ENCODE measurements at regions not wholly inside any gene's neighbourhood (a gene's known extent, or its start where the extent isn't known, plus 50 kb on each side); places are given as distances from the start of the nearest gene placed in this dataset.
A peak's percentile ranks its signal among the peaks of the same experiment; 100 is the strongest.

GRCh38 chr4:20302336-20302735 is 50.6 kb downstream of the SLIT2 start:
- no peak for DNase-seq (ENCODE audit: low spot score)

- no peak for DNase-seq (ENCODE audit: low spot score)
Measured at GRCh38 chr4:20305976-20306375, 54.3 kb downstream of the SLIT2 start.

GRCh38 chr4:20311856-20312255 is 60.2 kb downstream of the SLIT2 start:
- DNase-seq (ENCODE audit: low spot score) = no peak

DNA sequence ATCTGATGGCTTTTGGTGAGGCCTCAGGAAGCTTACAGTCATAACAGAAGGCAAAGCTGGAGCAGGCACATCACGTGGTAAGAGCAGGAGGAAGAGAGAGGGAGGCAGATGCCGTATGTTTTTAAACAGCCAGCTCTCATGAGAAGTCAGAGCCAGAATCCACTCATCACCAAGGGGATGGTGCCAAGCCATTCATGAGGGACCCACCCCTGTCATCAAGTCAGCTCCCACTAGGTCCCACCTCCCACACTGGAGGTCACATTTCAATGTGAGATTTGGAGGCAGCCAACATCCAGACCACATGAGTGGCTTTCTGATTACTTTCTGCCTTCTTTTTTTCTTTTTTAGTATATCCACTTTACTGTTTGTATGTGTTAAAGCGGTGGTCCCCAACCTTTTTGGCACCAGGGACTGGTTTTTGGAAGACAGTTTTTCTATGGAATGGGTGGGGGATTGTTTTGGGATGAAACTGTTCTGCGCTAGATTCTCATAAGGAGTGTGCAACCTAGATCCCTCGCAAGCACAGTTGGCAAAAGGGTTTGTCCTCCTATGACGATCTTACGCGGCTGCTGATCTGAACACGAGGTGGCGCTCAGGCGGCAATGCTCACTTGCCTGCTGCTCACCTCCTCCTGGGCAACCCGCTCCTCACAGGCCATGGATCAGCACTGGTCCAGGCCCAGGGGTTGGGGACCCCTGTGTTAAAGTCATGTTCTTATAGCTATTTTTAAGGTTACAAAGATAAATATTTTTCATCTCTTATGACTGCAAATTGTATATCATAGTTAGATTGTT is 61.7 kb downstream of the SLIT2 start:
- DNase-seq (ENCODE audit: low spot score) = no peak

- DNase-seq (ENCODE audit: low spot score) = no peak
Measured at GRCh38 chr4:20317424-20317985, 65.8 kb downstream of the SLIT2 start.

DNA sequence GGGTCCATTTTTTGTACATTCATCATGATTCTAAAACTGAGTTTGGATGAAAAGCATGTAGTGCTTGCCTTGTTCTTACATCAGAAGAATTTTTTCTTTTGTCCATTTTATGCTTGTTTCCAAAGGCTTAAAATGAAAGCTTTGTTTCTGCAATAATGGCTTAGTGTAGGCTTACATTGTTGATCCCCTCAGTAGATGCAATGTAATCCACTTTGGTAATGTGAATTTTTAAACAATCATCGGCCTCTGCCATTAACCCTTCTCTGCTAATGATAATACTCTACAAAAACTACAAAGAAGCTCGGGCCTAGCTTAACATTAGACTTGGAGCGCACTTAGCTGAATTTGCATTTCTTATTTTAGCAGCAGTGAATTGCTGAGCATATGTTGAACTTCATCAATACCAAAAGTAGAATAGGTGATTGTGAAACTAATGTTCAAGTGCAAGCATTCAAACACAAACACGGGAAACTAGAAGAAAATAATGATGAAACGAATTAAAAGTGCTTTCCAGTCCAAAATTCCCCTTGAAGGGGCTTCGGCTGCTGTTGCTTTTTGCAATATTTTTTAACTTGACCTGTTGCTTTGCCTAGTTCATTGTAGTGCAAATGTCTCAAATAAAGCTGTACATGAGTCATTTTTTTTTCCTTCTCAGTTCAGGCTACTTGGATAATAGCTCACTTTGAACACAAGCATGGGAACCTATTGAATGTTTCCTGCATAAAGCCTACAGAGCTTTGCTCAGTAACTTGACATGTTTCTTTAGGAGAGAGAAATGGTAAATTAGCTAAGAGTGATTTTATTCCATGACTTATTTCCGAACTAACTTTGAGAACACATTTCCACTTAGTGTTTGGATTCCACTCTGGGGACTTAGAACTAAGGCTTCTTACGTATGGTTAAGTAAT is 66.5 kb downstream of the SLIT2 start:
- no peak for DNase-seq (ENCODE audit: low spot score)

DNA sequence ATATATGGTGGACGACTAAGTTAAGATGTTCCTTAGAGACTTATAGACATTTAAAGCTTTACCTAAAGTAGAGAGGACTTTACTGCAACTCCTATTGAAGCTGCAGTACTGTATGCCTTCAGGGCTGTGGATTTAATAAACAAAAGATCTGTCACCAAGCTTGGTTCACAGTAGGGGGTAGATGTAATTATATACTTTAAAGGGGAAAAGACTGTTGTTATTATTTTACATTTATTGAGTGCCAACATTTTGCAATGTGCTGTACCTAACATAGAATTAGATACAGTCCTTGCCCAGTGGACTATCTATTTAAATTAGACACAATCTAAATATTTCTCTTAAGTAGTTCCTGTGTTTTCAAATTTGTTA is 67.2 kb downstream of the SLIT2 start:
- DNase-seq (ENCODE audit: low spot score) = no peak

DNA sequence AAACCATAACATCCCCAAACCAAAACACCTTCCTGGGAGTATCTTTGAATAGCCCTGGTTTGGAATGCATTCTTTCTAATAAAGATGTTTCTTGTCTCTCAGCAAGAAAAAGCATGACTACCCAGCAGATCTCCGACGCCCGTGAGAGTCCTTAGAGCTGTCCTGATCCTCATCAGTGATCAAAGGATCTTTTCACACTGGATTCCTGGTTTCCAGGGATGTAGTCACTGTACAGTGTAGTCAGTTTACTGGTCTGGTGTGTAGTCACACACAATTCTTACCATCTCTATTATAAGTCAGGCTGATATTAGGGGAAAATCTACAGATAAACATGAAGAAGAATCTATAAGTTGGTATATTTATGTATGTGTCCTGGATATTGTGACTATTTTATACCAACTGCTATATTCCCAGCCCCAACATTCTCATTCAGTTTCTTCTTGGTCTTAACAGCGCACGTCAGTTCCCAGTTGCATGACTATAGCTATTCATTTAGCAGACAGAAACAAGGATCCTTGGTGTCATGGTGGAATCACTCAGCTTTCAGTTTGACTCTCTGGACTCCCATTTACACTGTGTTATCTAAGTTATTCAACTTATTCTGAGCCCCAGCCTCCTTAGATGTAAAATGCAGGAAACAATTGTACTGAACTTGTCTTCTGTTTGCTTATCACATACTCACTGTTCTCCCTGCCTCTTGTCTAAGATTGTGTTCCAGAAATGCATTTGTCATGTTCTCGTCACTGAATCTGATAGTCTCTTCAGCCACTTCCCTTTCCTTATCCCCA is 68.3 kb downstream of the SLIT2 start:
- DNase-seq (ENCODE audit: low spot score) = no peak

GRCh38 chr4:20323991-20324390 is 72.3 kb downstream of the SLIT2 start:
- DNase-seq (ENCODE audit: low spot score) = no peak

- DNase-seq (ENCODE audit: low spot score) = no peak
Measured at GRCh38 chr4:20326460-20326859, 74.8 kb downstream of the SLIT2 start.

GRCh38 chr4:20326977-20327376 is 75.3 kb downstream of the SLIT2 start:
- DNase-seq (ENCODE audit: low spot score) = no peak

GRCh38 chr4:20327808-20328207 is 76.1 kb downstream of the SLIT2 start:
- DNase-seq (ENCODE audit: low spot score) = no peak

DNA sequence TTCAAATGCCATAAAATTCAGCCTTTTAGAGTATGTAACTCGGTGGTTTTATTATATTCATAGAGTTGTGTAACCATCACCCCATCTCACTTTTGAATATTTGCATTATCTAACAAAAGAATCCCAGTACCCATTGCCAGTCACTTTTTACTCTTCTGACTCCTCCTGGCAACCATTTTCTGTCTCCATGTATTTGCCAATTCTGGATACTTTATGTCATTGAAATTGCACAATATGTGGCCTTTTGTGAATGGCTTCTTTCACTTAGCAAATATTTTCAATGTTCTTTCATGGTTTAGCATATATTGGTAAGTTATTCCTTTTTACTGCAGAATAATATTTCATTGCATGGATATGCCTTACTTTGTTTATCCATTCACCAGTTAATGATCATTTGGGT is 79.9 kb downstream of the SLIT2 start:
- DNase-seq (ENCODE audit: low spot score) = no peak

GRCh38 chr4:20333141-20333715 is 81.5 kb downstream of the SLIT2 start:
- no peak for DNase-seq (ENCODE audit: low spot score)

- DNase-seq (ENCODE audit: low spot score) = peak; percentile 53
Measured at GRCh38 chr4:20337261-20337664, 85.6 kb downstream of the SLIT2 start.

DNA sequence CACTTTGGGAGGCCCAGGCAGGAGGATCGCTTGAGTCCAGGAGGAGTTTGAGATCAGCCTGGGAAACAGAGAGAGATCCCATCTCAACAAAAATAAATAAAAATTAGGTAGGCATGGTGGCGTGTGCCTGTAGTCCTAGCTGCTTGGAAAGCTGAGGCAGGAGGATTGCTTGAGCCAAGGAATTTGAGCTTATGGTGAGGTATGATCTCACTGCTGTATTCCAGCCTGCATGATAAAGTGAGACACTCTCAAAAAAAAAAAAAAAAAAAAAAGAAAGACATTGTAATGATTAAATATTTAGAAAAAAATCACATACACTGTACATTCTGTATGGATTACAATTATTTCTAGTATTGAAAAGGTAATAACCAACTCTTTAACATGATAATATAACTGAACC is 87.1 kb downstream of the SLIT2 start:
- DNase-seq (ENCODE audit: low spot score) = no peak

DNA sequence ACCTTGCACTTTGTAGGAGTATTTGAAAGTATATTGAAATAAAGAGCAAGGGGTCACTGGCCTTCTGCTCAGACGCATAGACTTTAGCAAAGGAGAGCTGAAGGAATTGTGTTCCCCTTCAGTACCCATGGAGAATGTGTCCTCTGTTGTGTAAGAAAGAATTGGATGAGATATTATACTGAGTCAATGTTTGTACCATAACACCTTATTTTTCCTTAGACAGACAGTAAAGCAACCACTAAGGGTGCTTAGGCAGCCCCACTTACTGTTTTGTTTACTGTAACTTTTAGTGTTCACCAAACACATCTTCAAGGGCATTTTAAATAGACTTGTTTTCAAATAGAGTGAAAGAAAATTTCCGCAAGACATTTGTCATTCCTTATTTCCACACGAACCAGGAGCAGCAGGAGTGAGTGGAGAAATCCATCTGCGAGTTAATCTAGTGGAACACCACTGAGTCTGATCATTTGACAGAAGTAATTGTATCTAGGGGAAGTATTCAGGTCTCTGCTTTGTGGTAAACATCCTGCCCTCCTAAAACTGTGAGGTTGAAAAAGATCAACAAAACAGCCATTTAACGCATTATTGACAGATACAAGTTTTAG is 89.5 kb downstream of the SLIT2 start:
- DNase-seq (ENCODE audit: low spot score) = no peak

DNA sequence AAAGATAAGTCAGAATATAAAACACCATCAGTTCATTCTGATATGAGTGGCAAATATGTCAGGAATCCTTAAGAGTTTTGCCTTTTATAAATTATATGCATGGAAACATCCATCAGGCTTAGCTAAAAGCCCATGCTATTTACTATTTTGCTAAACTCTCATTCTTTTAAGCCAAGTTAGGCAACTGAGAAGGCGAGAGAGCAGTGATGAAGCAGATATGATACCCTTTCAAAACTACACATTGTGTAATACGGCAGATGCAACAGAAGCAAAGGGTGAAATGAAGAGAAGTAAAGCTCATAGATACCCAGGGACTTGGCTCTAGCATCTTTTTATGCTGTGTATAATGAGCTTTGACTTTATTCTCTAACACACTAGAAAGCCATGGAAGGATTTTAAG is 95.8 kb downstream of the SLIT2 start:
- DNase-seq (ENCODE audit: low spot score) = no peak

DNA sequence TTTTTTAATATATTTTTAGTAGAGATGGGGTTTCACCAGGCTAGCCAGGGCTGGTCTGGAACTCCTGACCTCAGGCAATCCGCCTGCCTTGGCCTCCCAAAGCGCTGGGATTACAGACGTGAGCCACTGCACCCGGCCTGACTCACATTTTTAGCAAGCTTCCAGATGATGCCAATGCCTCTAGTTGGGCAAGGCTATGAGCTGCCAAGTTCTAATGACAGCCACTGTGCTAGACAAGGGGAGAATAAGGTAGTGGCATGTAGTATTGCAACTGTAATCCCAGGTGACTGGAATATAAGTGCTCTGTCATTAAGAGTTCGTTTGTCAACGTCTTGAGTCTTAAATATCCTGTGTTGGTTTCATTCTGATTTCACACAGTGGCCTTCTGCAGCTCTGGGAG is 96.7 kb downstream of the SLIT2 start:
- no peak for DNase-seq (ENCODE audit: low spot score)

DNA sequence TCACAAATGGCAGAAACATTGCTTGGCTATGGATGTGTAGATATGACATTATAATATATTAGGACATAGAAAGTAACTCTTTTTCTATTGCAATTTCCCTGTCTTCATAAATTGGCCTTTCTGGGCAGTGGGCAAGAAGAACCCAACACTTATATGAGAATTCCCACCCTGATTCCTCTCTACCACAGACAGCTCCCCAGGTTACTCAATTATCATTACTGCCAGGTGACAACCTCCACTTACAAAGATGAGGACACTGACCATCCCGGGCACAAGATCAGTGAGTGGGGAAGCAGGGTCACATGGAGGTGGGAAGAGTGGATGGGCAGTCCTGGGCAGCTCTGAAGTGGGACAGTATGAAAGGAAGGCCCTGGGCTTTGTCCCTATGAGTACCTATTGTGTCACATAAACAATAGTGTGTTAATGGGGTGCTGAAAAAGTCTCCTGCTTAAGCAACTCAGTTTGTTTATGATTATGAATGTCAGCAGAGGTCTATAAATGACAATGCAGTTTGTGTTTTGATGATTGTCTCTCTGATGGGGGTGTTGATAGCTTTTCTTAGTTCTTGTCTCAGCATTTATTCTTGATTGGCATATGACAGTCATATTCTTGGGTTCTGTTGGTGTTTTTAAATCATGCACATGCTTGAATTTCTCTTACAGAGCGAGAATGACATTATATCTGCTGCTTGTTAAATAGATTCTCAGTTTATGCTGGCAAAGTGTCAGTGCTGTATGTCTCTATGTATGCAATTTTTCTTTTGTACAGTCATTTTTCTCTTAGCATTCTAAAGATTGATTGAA is 99.9 kb downstream of the SLIT2 start:
- DNase-seq (ENCODE audit: low spot score) = no peak

- no peak for DNase-seq (ENCODE audit: low spot score)
Measured at GRCh38 chr4:20352163-20352431, 100.4 kb downstream of the SLIT2 start.

All from A172 (cell line).